ENCODE measurements at regions not wholly inside any gene's neighbourhood (a gene's known extent, or its start where the extent isn't known, plus 50 kb on each side); places are given as distances from the start of the nearest gene placed in this dataset.

GRCh38 chr12:67515679-67516340, 132.7 kb upstream of the DYRK2 start:
- H3K36me3 ChIP-seq, result no peaks in the 10 kb centered on the region
- intact Hi-C loops (cut with DNase I; ENCODE audit: low total_unique reads), result no loop called here
- no peaks in the 10 kb centered on the region for H3K9me3 ChIP-seq
- peak; percentile 57 to 85 for DNase-seq
- H3K27ac ChIP-seq, result peak overlapping the region; percentile 27 to 71 (median 34)
- no peak for TF ChIP-seq EP300 (IDR thresholded peaks at IDR 0.05)
- TF ChIP-seq POLR2AphosphoS5 (IDR thresholded peaks at IDR 0.05), result peak in 2 of 3 donors; percentile 44 to 83
- TF ChIP-seq CTCF (IDR thresholded peaks at IDR 0.05), result no peak
- no peak for TF ChIP-seq POLR2A (IDR thresholded peaks at IDR 0.05)
- 28 to 47% (median 38%) methylated on average over 10 of the region's 10 CpGs for WGBS, 5 donors
- H3K27me3 ChIP-seq, result no peaks in the 10 kb centered on the region
- H3K4me3 ChIP-seq, result no peak overlapping the region
- peaks cover 22 to 28% (median 26%) of the 10 kb centered on the region in 4 donors for H3K4me1 ChIP-seq

- peak; percentile 56 for DNase-seq
- peaks cover 22 to 28% (median 26%) of the 10 kb centered on the region in 4 donors for H3K4me1 ChIP-seq
- no peak overlapping the region for H3K4me3 ChIP-seq
- H3K27ac ChIP-seq, result peak overlapping the region in 3 of 5 donors; percentile 1 to 52 (median 32)
- intact Hi-C loops (cut with DNase I; ENCODE audit: low total_unique reads), result no loop called here
- TF ChIP-seq EP300 (IDR thresholded peaks at IDR 0.05) (no peak), POLR2AphosphoS5 (IDR thresholded peaks at IDR 0.05) (peak in 2 of 3 donors; percentile 22 to 35), POLR2A (IDR thresholded peaks at IDR 0.05) (no peak), CTCF (IDR thresholded peaks at IDR 0.05) (no peak)
- H3K27me3 ChIP-seq, result no peaks in the 10 kb centered on the region
- H3K36me3 ChIP-seq, result no peaks in the 10 kb centered on the region
- WGBS, 5 donors, result 36 to 52% (median 37%) methylated on average over 16 of the region's 16 CpGs
- no peaks in the 10 kb centered on the region for H3K9me3 ChIP-seq
Measured at GRCh38 chr12:67517181-67517887, 131.2 kb upstream of the DYRK2 start.

- DNase-seq, result no peak
Measured at GRCh38 chr12:67519484-67520433, 128.8 kb upstream of the DYRK2 start.

More at GRCh38 chr12:67519484-67520433, 128.8 kb upstream of the DYRK2 start:
- TF ChIP-seq POLR2AphosphoS5 (IDR thresholded peaks at IDR 0.05), result no peak
- TF ChIP-seq CTCF (IDR thresholded peaks at IDR 0.05), result no peak
- TF ChIP-seq EP300 (IDR thresholded peaks at IDR 0.05), result no peak
- intact Hi-C loops (cut with DNase I; ENCODE audit: low total_unique reads), result no loop called here
- no peaks in the 10 kb centered on the region for H3K27me3 ChIP-seq
- H3K9me3 ChIP-seq, result no peaks in the 10 kb centered on the region
- no peaks in the 10 kb centered on the region for H3K36me3 ChIP-seq
- no peak overlapping the region for H3K27ac ChIP-seq
- WGBS, 5 donors, result 85 to 91% (median 88%) methylated on average over 6 to 7 of the region's 7 CpGs
- no peak overlapping the region for H3K4me3 ChIP-seq
- H3K4me1 ChIP-seq, result peaks cover 22 to 28% (median 26%) of the 10 kb centered on the region in 4 donors

Data from stomach (tissue), 8 donors.